Ascending aorta (tissue), 2 donors: ENCODE measurements at regions not wholly inside any gene's neighbourhood (a gene's known extent, or its start where the extent isn't known, plus 50 kb on each side); places are given as distances from the start of the nearest gene placed in this dataset.
"Not testable (repeated sequence)": the region's sequence is repeated elsewhere in the genome, so short reads cannot be mapped to it uniquely, and the experiment has no call there.

Experiments
- DNase-seq, 2 donors: peaks; one replicate each; pipeline ENCODE4 v3.0.0-alpha.2; 2019; ENCODE audit warnings: low spot score in 2 of 2
- H3K27ac ChIP-seq, 2 donors: fragments of 200-600 bp; sonication (generic); one replicate each; pipeline ENCODE4 v1.5.1; 2016 to 2017; ENCODE audit warnings: mild to moderate bottlenecking in 1 of 2
- H3K27me3 ChIP-seq: fragments of 200-600 bp; sonication (generic); one replicate; pipeline ENCODE4 v1.5.1; 2017
- H3K36me3 ChIP-seq, 2 donors: fragments of 200-600 bp; sonication (generic); one replicate each; pipeline ENCODE4 v1.5.1; 2016
- H3K4me1 ChIP-seq, 2 donors: fragments of 200-600 bp; sonication (generic); one replicate each; pipeline ENCODE4 v1.5.1; 2016 to 2017; ENCODE audit warnings: mild to moderate bottlenecking in 1 of 2
- H3K4me3 ChIP-seq, 2 donors: fragments of 200-600 bp; sonication (generic); one replicate each; pipeline ENCODE4 v1.5.1; 2016 to 2017; ENCODE audit warnings: mild to moderate bottlenecking in 1 of 2
- H3K9me3 ChIP-seq, 2 donors: fragments of 200-600 bp; sonication (generic); one replicate each; pipeline ENCODE4 v1.5.1; 2016
- intact Hi-C: fragments of 100-400 bp; cut with DNase I; formaldehyde crosslinking; loops from one replicate; pipeline ENCODE4 v1.15.1; 2023
- TF ChIP-seq, protein P1 (sequence below), 3 experiments: fragments of 200-600 bp in 2 of 3; fragments of 450-650 bp in 1 of 3; sonication (generic) in 2 of 3; IDR thresholded peaks; one replicate each; pipeline ENCODE4 v1.5.1; 2016 to 2019; ENCODE audit warnings: antibody characterized with exemption in 3 of 3, mild to moderate bottlenecking in 1 of 3, moderate library complexity in 1 of 3

DNA sequence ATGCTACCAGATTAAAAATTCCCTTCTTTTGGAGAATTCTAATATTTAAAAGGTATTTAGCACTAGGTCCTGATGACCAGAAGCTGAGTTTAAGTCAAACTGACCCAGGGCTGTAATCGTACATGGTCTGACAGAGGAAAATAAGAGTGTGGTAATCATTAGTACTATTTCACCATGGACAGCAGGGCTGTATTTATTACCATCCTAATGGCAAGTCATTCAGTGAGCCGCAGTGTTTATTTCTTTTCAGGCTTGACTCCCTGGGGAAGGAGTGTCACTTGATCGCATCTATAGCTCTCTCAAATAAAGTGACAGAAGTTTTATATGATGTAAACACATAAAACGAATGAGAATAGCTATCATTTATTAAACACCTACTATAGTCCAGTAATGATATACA, 261.8 kb downstream of the BTG1 start:
- intact Hi-C loops, result no loop called here
- Histone ChIP-seq H3K36me3 (no peaks in the 10 kb centered on the region), H3K4me1 (no peaks in the 10 kb centered on the region), H3K27ac (no peak overlapping the region), H3K4me3 (no peak overlapping the region), H3K9me3 (no peaks in the 10 kb centered on the region), H3K27me3 (no peaks in the 10 kb centered on the region)
- DNase-seq, result no peak
- TF ChIP-seq, protein P1, sequence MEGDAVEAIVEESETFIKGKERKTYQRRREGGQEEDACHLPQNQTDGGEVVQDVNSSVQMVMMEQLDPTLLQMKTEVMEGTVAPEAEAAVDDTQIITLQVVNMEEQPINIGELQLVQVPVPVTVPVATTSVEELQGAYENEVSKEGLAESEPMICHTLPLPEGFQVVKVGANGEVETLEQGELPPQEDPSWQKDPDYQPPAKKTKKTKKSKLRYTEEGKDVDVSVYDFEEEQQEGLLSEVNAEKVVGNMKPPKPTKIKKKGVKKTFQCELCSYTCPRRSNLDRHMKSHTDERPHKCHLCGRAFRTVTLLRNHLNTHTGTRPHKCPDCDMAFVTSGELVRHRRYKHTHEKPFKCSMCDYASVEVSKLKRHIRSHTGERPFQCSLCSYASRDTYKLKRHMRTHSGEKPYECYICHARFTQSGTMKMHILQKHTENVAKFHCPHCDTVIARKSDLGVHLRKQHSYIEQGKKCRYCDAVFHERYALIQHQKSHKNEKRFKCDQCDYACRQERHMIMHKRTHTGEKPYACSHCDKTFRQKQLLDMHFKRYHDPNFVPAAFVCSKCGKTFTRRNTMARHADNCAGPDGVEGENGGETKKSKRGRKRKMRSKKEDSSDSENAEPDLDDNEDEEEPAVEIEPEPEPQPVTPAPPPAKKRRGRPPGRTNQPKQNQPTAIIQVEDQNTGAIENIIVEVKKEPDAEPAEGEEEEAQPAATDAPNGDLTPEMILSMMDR (IDR thresholded peaks at IDR 0.05), result no peak

DNA sequence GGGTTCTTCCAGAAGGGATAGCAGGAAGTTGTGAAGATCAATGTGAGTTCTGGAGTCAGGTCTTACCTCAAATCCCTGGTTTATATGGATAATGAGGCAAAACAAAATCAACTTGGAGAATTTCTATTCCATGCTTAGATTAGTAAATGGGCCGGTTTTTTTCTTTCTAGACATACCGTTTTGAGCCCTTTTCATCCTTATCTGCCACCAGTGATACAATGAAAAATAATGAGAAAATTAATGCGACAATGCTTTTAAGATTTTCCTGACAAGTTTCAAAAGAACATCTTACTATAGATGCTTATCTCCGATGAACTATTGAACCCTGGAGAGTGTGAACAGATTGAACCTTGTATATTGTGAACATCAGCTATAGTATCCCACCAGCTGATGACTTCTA, 262.7 kb downstream of the BTG1 start:
- TF ChIP-seq, protein P1 (IDR thresholded peaks at IDR 0.05), result no peak
- no peak for DNase-seq
- Histone ChIP-seq H3K36me3 (no peaks in the 10 kb centered on the region), H3K9me3 (no peaks in the 10 kb centered on the region), H3K4me1 (no peaks in the 10 kb centered on the region), H3K4me3 (no peak overlapping the region), H3K27ac (no peak overlapping the region), H3K27me3 (no peaks in the 10 kb centered on the region)
- intact Hi-C loops, result no loop called here

GRCh38 chr12:91880528-91880927, 265.1 kb downstream of the BTG1 start:
- intact Hi-C loops, result no loop called here
- TF ChIP-seq, protein P1 (IDR thresholded peaks at IDR 0.05), result no peak
- Histone ChIP-seq H3K36me3 (no peaks in the 10 kb centered on the region), H3K4me1 (no peaks in the 10 kb centered on the region), H3K27ac (no peak overlapping the region), H3K9me3 (no peaks in the 10 kb centered on the region), H3K4me3 (no peak overlapping the region), H3K27me3 (no peaks in the 10 kb centered on the region)
- no peak for DNase-seq

GRCh38 chr12:91877456-91878235, 268.0 kb downstream of the BTG1 start:
- Histone ChIP-seq H3K4me3 (no peak overlapping the region), H3K9me3 (no peaks in the 10 kb centered on the region), H3K4me1 (no peaks in the 10 kb centered on the region), H3K27ac (no peak overlapping the region), H3K36me3 (no peaks in the 10 kb centered on the region), H3K27me3 (no peaks in the 10 kb centered on the region)
- intact Hi-C loops, result no loop called here
- TF ChIP-seq, protein P1 (IDR thresholded peaks at IDR 0.05), result no peak
- no peak for DNase-seq

GRCh38 chr12:91877022-91877421, 268.6 kb downstream of the BTG1 start:
- no peaks in the 10 kb centered on the region for H3K27me3 ChIP-seq
- H3K4me1 ChIP-seq, result no peaks in the 10 kb centered on the region
- H3K9me3 ChIP-seq, result no peaks in the 10 kb centered on the region
- intact Hi-C loops, result no loop called here
- no peaks in the 10 kb centered on the region for H3K36me3 ChIP-seq
- H3K4me3 ChIP-seq, result no peak overlapping the region
- DNase-seq, result peak; percentile 50 to 79
- H3K27ac ChIP-seq, result no peak overlapping the region
- TF ChIP-seq, protein P1 (IDR thresholded peaks at IDR 0.05), result no peak

DNA sequence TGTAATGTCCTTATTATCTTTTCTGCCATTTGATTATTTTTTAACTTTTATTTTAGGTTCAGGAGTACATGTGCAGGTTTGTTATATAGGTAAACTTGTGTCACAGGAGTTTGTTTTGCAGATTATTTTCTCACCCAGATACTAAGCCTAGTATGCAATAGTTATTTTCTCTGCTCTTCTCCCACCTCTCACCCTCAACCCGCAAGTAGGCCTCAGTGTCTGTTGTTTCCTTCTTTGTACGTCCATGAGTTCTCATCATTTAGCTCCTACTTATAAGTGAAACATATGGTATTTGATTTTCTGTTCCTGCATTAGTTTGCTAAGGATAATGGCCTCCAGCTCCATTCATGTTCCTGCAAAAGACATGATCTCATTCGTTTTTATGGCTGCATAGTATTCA, 270.0 kb downstream of the BTG1 start:
- DNase-seq, intact Hi-C loops, H3K36me3 ChIP-seq: not testable (repeated sequence)

More for the DNA sequence above, 270.0 kb downstream of the BTG1 start:
- not testable (repeated sequence) for H3K4me3 ChIP-seq, H3K27ac ChIP-seq, H3K4me1 ChIP-seq, H3K9me3 ChIP-seq, H3K27me3 ChIP-seq
